HG03097 (cell line): ENCODE measurements at regions not wholly inside any gene's neighbourhood (a gene's known extent, or its start where the extent isn't known, plus 50 kb on each side); places are given as distances from the start of the nearest gene placed in this dataset.

Experiments used
- ATAC-seq: cut with Tn5 transposase; IDR thresholded peaks from one replicate; pipeline ENCODE4 v1.9.1; 2021; ENCODE audit not compliant: unreplicated experiment, low FRiP score

- ATAC-seq = no peak
Measured at GRCh38 chr2:176751314-176752227, 461.0 kb upstream of the HNRNPA3 start.

GRCh38 chr2:176752295-176752694 lies 460.3 kb upstream of the HNRNPA3 start:
- ATAC-seq = no peak

GRCh38 chr2:176753205-176753604 lies 459.4 kb upstream of the HNRNPA3 start:
- no peak for ATAC-seq

GRCh38 chr2:176753752-176754474 lies 458.7 kb upstream of the HNRNPA3 start:
- ATAC-seq = no peak

GRCh38 chr2:176755537-176756135 lies 457.0 kb upstream of the HNRNPA3 start:
- ATAC-seq = no peak

- ATAC-seq = no peak
Measured at GRCh38 chr2:176758426-176758825, 454.2 kb upstream of the HNRNPA3 start.

GRCh38 chr2:176760439-176760838 lies 452.2 kb upstream of the HNRNPA3 start:
- ATAC-seq = no peak

- ATAC-seq = no peak
Measured at GRCh38 chr2:176763130-176763529, 449.5 kb upstream of the HNRNPA3 start.

- ATAC-seq = no peak
Measured at GRCh38 chr2:176763851-176764404, 448.7 kb upstream of the HNRNPA3 start.

- ATAC-seq = no peak
Measured at GRCh38 chr2:176764921-176765320, 447.7 kb upstream of the HNRNPA3 start.

- no peak for ATAC-seq
Measured at GRCh38 chr2:176766005-176766404, 446.6 kb upstream of the HNRNPA3 start.

GRCh38 chr2:176768185-176768584 lies 444.4 kb upstream of the HNRNPA3 start:
- ATAC-seq = no peak

GRCh38 chr2:176769021-176769420 lies 443.6 kb upstream of the HNRNPA3 start:
- ATAC-seq = no peak

GRCh38 chr2:176769499-176770370 lies 442.9 kb upstream of the HNRNPA3 start:
- no peak for ATAC-seq

- no peak for ATAC-seq
Measured at GRCh38 chr2:176772816-176773215, 439.8 kb upstream of the HNRNPA3 start.

GRCh38 chr2:176774766-176775451 lies 437.7 kb upstream of the HNRNPA3 start:
- ATAC-seq = no peak

- ATAC-seq = no peak
Measured at GRCh38 chr2:176777262-176777661, 435.3 kb upstream of the HNRNPA3 start.

- no peak for ATAC-seq
Measured at GRCh38 chr2:176779917-176780316, 432.7 kb upstream of the HNRNPA3 start.

- ATAC-seq = no peak
Measured at GRCh38 chr2:176780348-176780747, 432.2 kb upstream of the HNRNPA3 start.
